ENCODE measurements at regions not wholly inside any gene's neighbourhood (a gene's known extent, or its start where the extent isn't known, plus 50 kb on each side); places are given as distances from the start of the nearest gene placed in this dataset.

GRCh38 chr6:48199499-48199898, 88.5 kb upstream of the PTCHD4 start:
- H3K27me3 ChIP-seq: no peaks in the 10 kb centered on the region
- TF ChIP-seq, protein P1, sequence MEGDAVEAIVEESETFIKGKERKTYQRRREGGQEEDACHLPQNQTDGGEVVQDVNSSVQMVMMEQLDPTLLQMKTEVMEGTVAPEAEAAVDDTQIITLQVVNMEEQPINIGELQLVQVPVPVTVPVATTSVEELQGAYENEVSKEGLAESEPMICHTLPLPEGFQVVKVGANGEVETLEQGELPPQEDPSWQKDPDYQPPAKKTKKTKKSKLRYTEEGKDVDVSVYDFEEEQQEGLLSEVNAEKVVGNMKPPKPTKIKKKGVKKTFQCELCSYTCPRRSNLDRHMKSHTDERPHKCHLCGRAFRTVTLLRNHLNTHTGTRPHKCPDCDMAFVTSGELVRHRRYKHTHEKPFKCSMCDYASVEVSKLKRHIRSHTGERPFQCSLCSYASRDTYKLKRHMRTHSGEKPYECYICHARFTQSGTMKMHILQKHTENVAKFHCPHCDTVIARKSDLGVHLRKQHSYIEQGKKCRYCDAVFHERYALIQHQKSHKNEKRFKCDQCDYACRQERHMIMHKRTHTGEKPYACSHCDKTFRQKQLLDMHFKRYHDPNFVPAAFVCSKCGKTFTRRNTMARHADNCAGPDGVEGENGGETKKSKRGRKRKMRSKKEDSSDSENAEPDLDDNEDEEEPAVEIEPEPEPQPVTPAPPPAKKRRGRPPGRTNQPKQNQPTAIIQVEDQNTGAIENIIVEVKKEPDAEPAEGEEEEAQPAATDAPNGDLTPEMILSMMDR (IDR thresholded peaks at IDR 0.05): no peak
- TF ChIP-seq POLR2AphosphoS5 (IDR thresholded peaks at IDR 0.05): no peak
- TF ChIP-seq POLR2A (IDR thresholded peaks at IDR 0.05): no peak
- TF ChIP-seq EP300 (IDR thresholded peaks at IDR 0.05): no peak
- no peaks in the 10 kb centered on the region for H3K36me3 ChIP-seq
- no peak overlapping the region for H3K27ac ChIP-seq
- H3K9me3 ChIP-seq: peaks cover 0 to 5% (median 0%) of the 10 kb centered on the region in 3 donors
- no peak overlapping the region for H3K4me3 ChIP-seq
- no peak for ATAC-seq
- 67 to 100% methylated on average over 1 of the region's 2 CpGs for WGBS, 2 donors (ENCODE audit: low coverage in 1 of 2)
- no peaks in the 10 kb centered on the region for H3K4me1 ChIP-seq

- Histone ChIP-seq H3K9me3 (peaks cover 0 to 2% (median 0%) of the 10 kb centered on the region in 3 donors), H3K36me3 (no peaks in the 10 kb centered on the region), H3K4me3 (no peak overlapping the region), H3K27me3 (no peaks in the 10 kb centered on the region), H3K27ac (no peak overlapping the region), H3K4me1 (no peaks in the 10 kb centered on the region)
- WGBS, 2 donors (ENCODE audit: low coverage in 1 of 2): 71 to 94% methylated on average over 2 of the region's 2 CpGs
- TF ChIP-seq, protein P1 (IDR thresholded peaks at IDR 0.05): no peak
- TF ChIP-seq POLR2A (IDR thresholded peaks at IDR 0.05): no peak
- TF ChIP-seq EP300 (IDR thresholded peaks at IDR 0.05): no peak
- no peak for TF ChIP-seq POLR2AphosphoS5 (IDR thresholded peaks at IDR 0.05)
- no peak for ATAC-seq
Observed at GRCh38 chr6:48197941-48198340, 86.9 kb upstream of the PTCHD4 start.

DNA sequence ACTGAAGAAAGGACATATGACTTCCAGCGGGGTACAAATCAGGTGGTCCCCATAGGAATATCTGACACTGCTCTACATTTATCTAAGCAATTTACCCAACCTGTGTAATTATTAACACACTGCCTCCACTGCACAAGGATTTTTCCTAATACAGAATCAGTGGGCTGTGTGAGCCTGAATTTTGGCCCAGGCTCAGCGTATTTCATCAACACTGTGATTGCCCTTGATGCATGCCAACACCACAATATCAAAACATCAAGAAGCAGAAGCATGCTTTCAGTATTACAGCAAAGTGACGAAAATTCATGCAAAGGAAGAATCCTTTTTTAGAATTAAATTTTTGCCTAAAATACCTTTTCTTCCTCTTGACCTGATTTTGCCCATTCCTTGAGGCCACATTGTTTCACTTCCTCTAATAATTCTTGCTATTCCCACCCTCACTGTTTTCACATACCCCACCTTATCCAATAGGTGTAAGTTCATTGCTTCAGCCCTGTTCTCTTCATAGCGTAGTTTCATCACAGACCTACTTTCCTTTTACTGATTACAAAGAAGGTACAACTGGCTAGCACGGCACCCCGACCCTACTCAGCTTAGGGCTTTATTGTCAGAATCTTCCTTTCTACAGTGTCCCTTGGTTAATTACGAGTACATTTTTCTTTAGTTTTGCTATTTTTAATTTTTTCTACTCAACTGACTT, 83.7 kb upstream of the PTCHD4 start:
- Histone ChIP-seq H3K36me3 (no peaks in the 10 kb centered on the region), H3K4me3 (no peak overlapping the region), H3K27ac (no peak overlapping the region), H3K4me1 (no peaks in the 10 kb centered on the region), H3K9me3 (no peaks in the 10 kb centered on the region), H3K27me3 (no peaks in the 10 kb centered on the region)
- WGBS, 2 donors (ENCODE audit: low coverage in 1 of 2): 74 to 89% methylated on average over 7 of the region's 7 CpGs
- ATAC-seq: no peak
- TF ChIP-seq POLR2AphosphoS5 (IDR thresholded peaks at IDR 0.05) (no peak), POLR2A (IDR thresholded peaks at IDR 0.05) (no peak), EP300 (IDR thresholded peaks at IDR 0.05) (no peak)

- Histone ChIP-seq H3K4me3 (no peak overlapping the region), H3K27ac (no peak overlapping the region), H3K36me3 (no peaks in the 10 kb centered on the region), H3K27me3 (no peaks in the 10 kb centered on the region), H3K4me1 (no peaks in the 10 kb centered on the region), H3K9me3 (no peaks in the 10 kb centered on the region)
- no peak for ATAC-seq
- WGBS, 2 donors (ENCODE audit: low coverage in 1 of 2): 88 to 90% methylated on average over 2 of the region's 2 CpGs
- no peak for TF ChIP-seq POLR2A (IDR thresholded peaks at IDR 0.05)
- TF ChIP-seq POLR2AphosphoS5 (IDR thresholded peaks at IDR 0.05): no peak
- no peak for TF ChIP-seq EP300 (IDR thresholded peaks at IDR 0.05)
- TF ChIP-seq, protein P1 (IDR thresholded peaks at IDR 0.05): no peak
Observed at GRCh38 chr6:48188158-48188557, 77.2 kb upstream of the PTCHD4 start.

DNA sequence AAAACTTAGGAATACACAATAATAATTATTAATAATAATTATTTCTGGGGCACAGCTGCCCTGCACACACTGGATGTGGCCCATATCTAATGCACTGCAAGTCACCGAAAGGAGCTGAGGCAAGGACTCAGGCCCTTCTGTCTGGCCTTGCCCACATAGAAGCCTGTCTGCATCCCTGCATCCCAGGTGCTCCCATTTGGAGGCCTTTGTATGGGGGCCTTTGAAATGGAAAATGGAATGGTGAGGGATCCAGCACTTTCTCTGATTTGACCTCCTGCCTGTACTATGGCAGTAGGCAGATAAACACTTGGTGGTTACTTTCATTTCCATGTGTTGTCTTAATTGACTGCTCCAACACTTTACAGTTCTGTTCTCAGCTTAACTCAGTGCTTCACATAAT, 75.7 kb upstream of the PTCHD4 start:
- Histone ChIP-seq H3K36me3 (no peaks in the 10 kb centered on the region), H3K4me3 (no peak overlapping the region), H3K27ac (no peak overlapping the region), H3K9me3 (no peaks in the 10 kb centered on the region), H3K4me1 (no peaks in the 10 kb centered on the region), H3K27me3 (no peaks in the 10 kb centered on the region)
- 83 to 100% methylated on average over 1 of the region's 1 CpG for WGBS, 2 donors (ENCODE audit: low coverage in 1 of 2)
- TF ChIP-seq EP300 (IDR thresholded peaks at IDR 0.05) (no peak), POLR2AphosphoS5 (IDR thresholded peaks at IDR 0.05) (no peak), POLR2A (IDR thresholded peaks at IDR 0.05) (no peak)
- TF ChIP-seq, protein P1 (IDR thresholded peaks at IDR 0.05): no peak
- ATAC-seq: no peak

Measured in gastroesophageal sphincter (tissue), 4 donors.